ENCODE measurements at regions not wholly inside any gene's neighbourhood (a gene's known extent, or its start where the extent isn't known, plus 50 kb on each side); places are given as distances from the start of the nearest gene placed in this dataset.

- no peak overlapping the region for H3K4me3 ChIP-seq (ENCODE audit: low read depth, low read length)
- TF ChIP-seq CTCF (IDR thresholded peaks at IDR 0.05; ENCODE audit: low read depth, low read length), result no peak
- no peak for DNase-seq (ENCODE audit: low read depth, low spot score)
- in situ Hi-C loops (cut with HindIII; ENCODE audit: low sequenced_read_pairs), result loop anchor here (25.0 kb wide), 1 partner anchor 255 kb away; no protein-coding TSS in a partner anchor
These were observed 59.8 kb upstream of the DLK1 start for GRCh38 chr14:100666851-100667250.

GRCh38 chr14:100667656-100668055 lies 59.0 kb upstream of the DLK1 start:
- in situ Hi-C loops (cut with HindIII; ENCODE audit: low sequenced_read_pairs), result loop anchor here (25.0 kb wide), 1 partner anchor 255 kb away; no protein-coding TSS in a partner anchor
- TF ChIP-seq CTCF (IDR thresholded peaks at IDR 0.05; ENCODE audit: low read depth, low read length), result no peak
- DNase-seq (ENCODE audit: low read depth, low spot score), result no peak
- H3K4me3 ChIP-seq (ENCODE audit: low read depth, low read length), result no peak overlapping the region

GRCh38 chr14:100668352-100668751 lies 58.3 kb upstream of the DLK1 start:
- DNase-seq (ENCODE audit: low read depth, low spot score), result no peak
- in situ Hi-C loops (cut with HindIII; ENCODE audit: low sequenced_read_pairs), result loop anchor here (25.0 kb wide), 1 partner anchor 256 kb away; no protein-coding TSS in a partner anchor

GRCh38 chr14:100669011-100669412 lies 57.7 kb upstream of the DLK1 start:
- in situ Hi-C loops (cut with HindIII; ENCODE audit: low sequenced_read_pairs), result loop anchor here (25.0 kb wide), 1 partner anchor 257 kb away; no protein-coding TSS in a partner anchor
- no peak for TF ChIP-seq CTCF (IDR thresholded peaks at IDR 0.05; ENCODE audit: low read depth, low read length)
- H3K4me3 ChIP-seq (ENCODE audit: low read depth, low read length), result no peak overlapping the region
- DNase-seq (ENCODE audit: low read depth, low spot score), result no peak

More at GRCh38 chr14:100668352-100668751, 58.3 kb upstream of the DLK1 start:
- TF ChIP-seq CTCF (IDR thresholded peaks at IDR 0.05; ENCODE audit: low read depth, low read length), result no peak
- H3K4me3 ChIP-seq (ENCODE audit: low read depth, low read length), result no peak overlapping the region

GRCh38 chr14:100669468-100669867 lies 57.2 kb upstream of the DLK1 start:
- in situ Hi-C loops (cut with HindIII; ENCODE audit: low sequenced_read_pairs), result loop anchor here (25.0 kb wide), 1 partner anchor 257 kb away; no protein-coding TSS in a partner anchor
- no peak for TF ChIP-seq CTCF (IDR thresholded peaks at IDR 0.05; ENCODE audit: low read depth, low read length)
- H3K4me3 ChIP-seq (ENCODE audit: low read depth, low read length), result no peak overlapping the region
- no peak for DNase-seq (ENCODE audit: low read depth, low spot score)

GRCh38 chr14:100670017-100670752 lies 56.5 kb upstream of the DLK1 start:
- H3K4me3 ChIP-seq (ENCODE audit: low read depth, low read length), result no peak overlapping the region
- no peak for DNase-seq (ENCODE audit: low read depth, low spot score)
- in situ Hi-C loops (cut with HindIII; ENCODE audit: low sequenced_read_pairs), result loop anchor here (25.0 kb wide), 1 partner anchor 258 kb away; no protein-coding TSS in a partner anchor
- no peak for TF ChIP-seq CTCF (IDR thresholded peaks at IDR 0.05; ENCODE audit: low read depth, low read length)

Measured in astrocyte of the spinal cord (primary cell).